AG10803 (cell line): ENCODE measurements at regions not wholly inside any gene's neighbourhood (a gene's known extent, or its start where the extent isn't known, plus 50 kb on each side); places are given as distances from the start of the nearest gene placed in this dataset.

Experiments
- DNase-seq: peaks from one replicate; pipeline ENCODE4 v3.0.0; 2010; ENCODE audit warnings: low read depth
- H3K4me3 ChIP-seq: 2 replicates; pipeline ENCODE4 v1.5.1; 2011; ENCODE audit warnings: mild to moderate bottlenecking, low read length, control low read depth
- CTCF ChIP-seq: conservative IDR thresholded peaks from 2 replicates; pipeline ENCODE4 v1.5.1; 2011; ENCODE audit warnings: mild to moderate bottlenecking, low read length, control low read depth, inconsistent platforms

DNA sequence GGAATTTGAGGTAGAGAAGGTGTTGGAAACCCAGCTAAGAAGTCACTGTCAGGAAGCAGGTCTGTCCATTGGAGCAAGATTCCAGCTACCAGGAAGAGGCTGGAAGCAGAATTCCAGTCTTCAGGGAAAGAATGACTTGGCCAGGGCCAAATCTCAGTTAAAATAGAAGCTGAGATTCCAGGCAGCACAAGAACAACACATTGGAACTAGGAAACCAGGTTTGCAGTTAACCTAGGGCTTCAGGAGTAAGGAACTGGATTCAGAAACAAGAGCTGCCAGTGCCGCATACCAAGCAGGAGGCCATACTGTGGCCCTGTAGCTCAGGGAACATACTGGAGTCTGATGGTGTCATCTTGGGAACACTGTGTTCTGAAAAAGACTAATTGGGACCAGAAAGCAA, 73.7 kb upstream of the FUCA2 start:
- no peak for TF ChIP-seq CTCF
- DNase-seq = no peak
- H3K4me3 ChIP-seq = no peak overlapping the region

DNA sequence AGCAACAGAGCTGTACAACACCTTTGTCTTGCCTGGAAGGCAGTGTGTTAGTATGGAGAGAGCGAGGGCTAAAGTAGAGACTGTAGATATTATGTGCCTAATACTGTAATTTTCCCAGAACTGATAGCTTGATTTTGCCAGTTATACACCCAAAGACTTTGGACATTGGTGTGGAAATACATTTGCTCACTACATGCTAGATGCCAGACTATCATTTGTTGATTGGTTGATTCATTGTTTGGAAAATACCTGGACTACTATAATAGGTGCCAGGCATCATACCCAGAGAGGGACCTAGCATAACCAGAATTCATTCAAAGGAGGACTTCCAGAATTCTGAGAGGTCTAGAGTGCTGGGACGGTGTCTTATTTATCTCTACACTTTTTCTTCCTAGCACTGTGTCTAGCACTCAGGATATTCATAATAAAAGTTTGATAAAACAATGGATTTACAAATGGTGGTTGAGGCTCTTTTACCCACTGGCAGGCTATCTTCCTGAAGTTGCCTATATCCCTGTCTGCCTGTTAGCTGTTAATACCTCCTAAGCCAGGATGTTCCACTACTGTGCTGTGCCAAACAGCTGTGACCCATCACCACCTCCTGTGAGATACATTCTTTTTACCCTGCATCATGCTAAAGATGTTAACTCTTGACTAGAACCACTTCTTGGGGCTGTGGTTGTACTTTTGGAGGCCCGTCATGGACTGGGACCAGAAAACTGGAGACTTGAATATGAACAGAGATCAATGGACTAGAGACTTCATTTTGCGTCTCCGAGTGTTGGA, 72.2 kb upstream of the FUCA2 start:
- DNase-seq = peak; percentile 87
- H3K4me3 ChIP-seq = no peak overlapping the region
- TF ChIP-seq CTCF = no peak

DNA sequence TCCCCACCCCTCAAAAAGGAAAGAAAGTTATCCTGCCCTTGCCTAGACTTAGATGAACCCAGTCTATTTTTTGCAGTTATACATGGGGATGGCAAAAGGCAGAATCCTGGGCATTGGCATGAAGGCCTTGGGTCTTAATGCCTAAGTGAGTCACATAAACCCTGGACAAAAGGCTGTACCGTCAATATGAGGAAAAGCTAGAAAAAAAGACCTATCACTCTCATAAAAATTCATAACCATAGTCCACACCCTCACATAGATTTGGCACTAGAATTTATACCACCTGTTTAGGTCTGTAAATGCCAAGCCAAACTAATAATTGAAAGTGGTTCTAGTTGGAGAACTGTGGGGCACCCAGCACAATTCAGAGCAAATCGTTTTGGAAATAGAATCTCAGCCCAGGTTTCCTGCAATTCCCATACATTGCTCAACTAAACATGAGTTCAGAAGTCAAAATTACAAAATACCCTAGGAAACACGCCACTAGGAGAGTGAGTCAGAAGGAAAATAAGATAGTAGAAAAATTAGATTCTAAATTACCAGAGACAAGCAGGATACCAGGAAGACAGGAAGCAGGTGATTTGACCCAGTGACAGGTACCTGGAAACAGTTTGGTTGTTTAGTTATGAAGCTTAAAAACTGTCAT, 70.4 kb upstream of the FUCA2 start:
- no peak overlapping the region for H3K4me3 ChIP-seq
- DNase-seq = peak; percentile 66
- TF ChIP-seq CTCF = 0 out of 2 replicates have a peak, but pooled peaks have one; percentile 4

DNA sequence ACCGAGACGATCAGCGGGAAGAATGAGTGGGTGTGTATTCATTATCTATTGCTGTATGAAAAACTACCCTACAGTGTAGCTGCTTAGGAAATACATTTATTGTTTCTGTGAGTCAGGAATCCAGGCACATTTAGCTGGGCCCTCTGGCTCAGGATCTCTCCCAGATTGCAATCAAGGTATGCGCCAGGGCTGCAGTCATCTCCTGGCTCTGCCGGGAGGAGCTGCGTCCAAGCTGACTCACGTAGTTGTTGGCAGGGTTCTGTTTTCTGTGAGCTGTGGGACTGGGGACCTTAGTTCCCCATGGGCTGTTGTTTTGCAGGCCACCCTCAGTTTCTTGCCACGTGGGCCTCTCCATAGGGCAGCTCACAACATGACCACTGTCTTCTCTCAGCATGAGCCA, 68.2 kb upstream of the FUCA2 start:
- TF ChIP-seq CTCF = no peak
- H3K4me3 ChIP-seq = no peak overlapping the region
- DNase-seq = peak; percentile 93

DNA sequence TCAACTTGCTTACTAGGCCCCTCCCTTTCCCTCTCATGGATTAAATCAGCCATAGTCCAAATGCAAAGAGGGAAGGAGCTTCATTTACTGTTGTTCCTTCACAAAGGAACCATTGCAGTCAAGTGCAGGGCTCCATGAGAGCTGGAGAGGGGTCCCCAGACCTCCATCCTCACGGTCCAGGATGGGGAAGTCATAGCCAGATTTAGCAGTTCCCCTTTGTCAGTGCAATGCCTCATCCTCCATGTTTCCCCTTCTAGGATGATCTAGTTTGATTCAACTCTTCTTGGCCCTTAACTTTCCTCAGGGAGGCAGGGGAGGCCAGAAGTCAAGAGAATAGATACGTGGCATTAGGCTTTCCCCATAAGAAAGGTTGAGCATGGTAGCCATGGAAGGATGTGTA, 66.5 kb upstream of the FUCA2 start:
- TF ChIP-seq CTCF = no peak
- no peak for DNase-seq
- H3K4me3 ChIP-seq = no peak overlapping the region

DNA sequence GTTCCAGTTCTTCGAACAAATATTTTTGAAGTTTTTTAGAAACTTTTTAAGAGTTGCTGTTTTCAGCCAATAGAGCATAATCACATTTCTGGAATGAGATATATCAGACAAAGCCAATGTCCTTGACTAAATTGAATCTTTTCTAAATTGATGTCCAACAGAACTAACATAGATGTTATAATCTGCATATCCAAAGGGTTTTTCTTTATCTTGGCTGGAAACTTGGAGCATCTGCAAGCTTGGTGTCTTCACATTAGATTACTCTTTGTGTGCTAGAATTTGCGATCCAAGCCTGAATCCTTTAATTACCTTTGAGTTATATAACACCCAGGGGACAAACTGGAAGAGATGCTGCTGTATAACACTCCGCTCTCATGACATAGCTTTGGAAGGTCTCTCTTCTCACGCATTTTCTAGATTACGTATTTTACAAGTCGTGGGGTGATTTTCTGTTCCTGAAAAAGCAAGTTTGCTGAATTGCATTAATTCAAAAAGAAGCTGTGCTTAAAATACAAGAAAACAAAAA, 64.4 kb upstream of the FUCA2 start:
- H3K4me3 ChIP-seq = peak overlapping the region; percentile 26
- DNase-seq = peak; percentile 63
- TF ChIP-seq CTCF = no peak

DNA sequence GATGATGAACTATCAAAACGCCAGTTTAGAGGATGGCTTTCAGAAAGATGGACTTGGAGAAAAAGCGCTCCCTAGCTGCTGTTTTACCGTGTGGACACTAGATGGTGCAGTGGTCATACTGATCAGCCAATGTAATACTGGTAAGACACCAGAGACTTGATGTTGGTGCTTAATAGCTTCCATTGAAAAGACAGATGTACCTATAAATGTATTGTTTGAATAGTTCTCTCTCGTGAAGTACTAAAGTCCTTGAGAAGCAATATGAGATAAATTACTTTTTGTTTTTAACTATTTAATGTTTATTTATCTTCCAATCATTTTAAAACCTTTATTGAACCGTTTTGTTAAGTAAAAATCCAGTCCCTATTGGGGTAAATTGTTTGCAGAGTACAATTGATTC, 63.9 kb upstream of the FUCA2 start:
- peak overlapping the region; percentile 11 for H3K4me3 ChIP-seq
- DNase-seq = peak; percentile 87
- TF ChIP-seq CTCF = peak; percentile 96
